ENCODE measurements at regions not wholly inside any gene's neighbourhood (a gene's known extent, or its start where the extent isn't known, plus 50 kb on each side); places are given as distances from the start of the nearest gene placed in this dataset.

DNA sequence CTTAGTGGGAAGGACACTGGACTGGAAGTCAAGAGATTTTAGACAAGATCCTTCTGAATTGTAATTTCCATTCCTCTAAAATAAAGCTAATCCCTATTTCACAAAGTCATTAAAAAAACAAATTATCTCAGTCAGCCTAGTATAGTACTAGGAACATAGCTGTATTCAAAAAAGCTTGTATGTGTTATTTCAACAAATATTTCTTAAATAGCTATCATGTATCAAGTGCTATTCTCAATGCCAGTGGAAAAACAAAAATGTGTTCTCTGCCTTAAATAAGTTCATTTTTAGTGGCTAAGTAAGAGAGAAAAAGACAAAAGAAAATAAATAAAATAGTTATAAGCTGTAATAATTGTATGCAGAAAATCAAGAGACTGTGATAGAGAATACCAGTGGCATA, 541.8 kb upstream of the CDH2 start:
- TF ChIP-seq, protein P1, sequence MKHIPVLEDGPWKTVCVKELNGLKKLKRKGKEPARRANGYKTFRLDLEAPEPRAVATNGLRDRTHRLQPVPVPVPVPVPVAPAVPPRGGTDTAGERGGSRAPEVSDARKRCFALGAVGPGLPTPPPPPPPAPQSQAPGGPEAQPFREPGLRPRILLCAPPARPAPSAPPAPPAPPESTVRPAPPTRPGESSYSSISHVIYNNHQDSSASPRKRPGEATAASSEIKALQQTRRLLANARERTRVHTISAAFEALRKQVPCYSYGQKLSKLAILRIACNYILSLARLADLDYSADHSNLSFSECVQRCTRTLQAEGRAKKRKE (CRISPR knock-in tag; IDR thresholded peaks at IDR 0.05; ENCODE audit: low read depth), result no peak
- TF ChIP-seq RNF2 (IDR thresholded peaks at IDR 0.05; ENCODE audit: borderline replicate concordance, low read depth) (no peak), RARB (CRISPR knock-in tag; IDR thresholded peaks at IDR 0.05) (no peak), HDAC2 (IDR thresholded peaks at IDR 0.05) (no peak), ZSCAN20 (CRISPR knock-in tag; IDR thresholded peaks at IDR 0.05) (no peak), SREBF2 (IDR thresholded peaks at IDR 0.05) (no peak), JUNB (IDR thresholded peaks at IDR 0.05) (no peak), HOXB5 (CRISPR knock-in tag; IDR thresholded peaks at IDR 0.05) (no peak), MAFK (IDR thresholded peaks at IDR 0.05; ENCODE audit: partially characterized antibody) (no peak), CHD4 (IDR thresholded peaks at IDR 0.05; ENCODE audit: borderline replicate concordance) (no peak), POLR2A (IDR thresholded peaks at IDR 0.05; ENCODE audit: low read length) (no peak), CBX2 (IDR thresholded peaks at IDR 0.05; ENCODE audit: borderline replicate concordance, low read depth) (no peak)
- TF ChIP-seq, protein P2, sequence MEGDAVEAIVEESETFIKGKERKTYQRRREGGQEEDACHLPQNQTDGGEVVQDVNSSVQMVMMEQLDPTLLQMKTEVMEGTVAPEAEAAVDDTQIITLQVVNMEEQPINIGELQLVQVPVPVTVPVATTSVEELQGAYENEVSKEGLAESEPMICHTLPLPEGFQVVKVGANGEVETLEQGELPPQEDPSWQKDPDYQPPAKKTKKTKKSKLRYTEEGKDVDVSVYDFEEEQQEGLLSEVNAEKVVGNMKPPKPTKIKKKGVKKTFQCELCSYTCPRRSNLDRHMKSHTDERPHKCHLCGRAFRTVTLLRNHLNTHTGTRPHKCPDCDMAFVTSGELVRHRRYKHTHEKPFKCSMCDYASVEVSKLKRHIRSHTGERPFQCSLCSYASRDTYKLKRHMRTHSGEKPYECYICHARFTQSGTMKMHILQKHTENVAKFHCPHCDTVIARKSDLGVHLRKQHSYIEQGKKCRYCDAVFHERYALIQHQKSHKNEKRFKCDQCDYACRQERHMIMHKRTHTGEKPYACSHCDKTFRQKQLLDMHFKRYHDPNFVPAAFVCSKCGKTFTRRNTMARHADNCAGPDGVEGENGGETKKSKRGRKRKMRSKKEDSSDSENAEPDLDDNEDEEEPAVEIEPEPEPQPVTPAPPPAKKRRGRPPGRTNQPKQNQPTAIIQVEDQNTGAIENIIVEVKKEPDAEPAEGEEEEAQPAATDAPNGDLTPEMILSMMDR (IDR thresholded peaks at IDR 0.05), result no peak
- H3K4me2 ChIP-seq, result no peak overlapping the region
- H3K27ac ChIP-seq, result no peak overlapping the region
- FAIRE-seq (no peak), DNase-seq (ENCODE audit: low read depth in 1 of 2, low spot score in 1 of 2) (no peak), ATAC-seq (no peak)
- ChIA-PET POLR2A (no interaction called here), CTCF (no interaction called here)
- H3K9me3 ChIP-seq, result no peaks in the 10 kb centered on the region
- no peak overlapping the region for H3K4me3 ChIP-seq
- no peaks in the 10 kb centered on the region for H3K4me1 ChIP-seq

DNA sequence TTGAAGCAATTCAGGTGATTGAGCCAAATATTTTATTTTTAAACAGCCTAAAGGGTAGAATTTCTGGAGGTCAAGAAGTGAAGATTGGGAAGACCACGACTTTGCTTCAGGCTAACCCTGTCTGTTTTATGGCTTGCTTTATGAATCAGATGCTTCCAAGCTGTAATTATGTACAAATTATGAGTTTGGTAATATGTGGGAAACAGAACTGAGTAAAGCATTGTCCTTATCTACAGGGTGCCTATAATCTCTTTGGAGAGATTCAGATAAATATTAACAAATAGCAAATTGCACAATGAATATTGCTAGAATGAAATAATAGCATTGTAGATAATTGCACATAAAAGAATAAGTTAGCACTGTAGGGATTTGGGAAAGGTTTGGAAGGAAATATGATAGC, 539.4 kb upstream of the CDH2 start:
- ChIA-PET CTCF (no interaction called here), POLR2A (no interaction called here)
- 0% methylated on average over 1 of the region's 1 CpG for WGBS (ENCODE audit: missing lambda C conversion rate)
- H3K4me3 ChIP-seq, result no peak overlapping the region
- no peak overlapping the region for H3K4me2 ChIP-seq
- no peak for ATAC-seq
- no peak for DNase-seq (ENCODE audit: low read depth in 1 of 2, low spot score in 1 of 2)
- TF ChIP-seq POLR2A (IDR thresholded peaks at IDR 0.05; ENCODE audit: low read length) (no peak), MYC (IDR thresholded peaks at IDR 0.05; ENCODE audit: borderline replicate concordance, low read length) (no peak), JUNB (IDR thresholded peaks at IDR 0.05) (no peak), FOSL2 (IDR thresholded peaks at IDR 0.05) (no peak), FOSL2 (CRISPR knock-in tag; IDR thresholded peaks at IDR 0.05) (no peak), ZNF302 (CRISPR knock-in tag; IDR thresholded peaks at IDR 0.05) (no peak), SMC3 (IDR thresholded peaks at IDR 0.05) (no peak), TFCP2L1 (CRISPR knock-in tag; IDR thresholded peaks at IDR 0.05) (no peak), JUN (IDR thresholded peaks at IDR 0.05) (no peak), CHD2 (IDR thresholded peaks at IDR 0.05; ENCODE audit: low read length, partially characterized antibody) (no peak), EHMT2 (IDR thresholded peaks at IDR 0.05; ENCODE audit: low read depth) (no peak), HOXA7 (CRISPR knock-in tag; IDR thresholded peaks at IDR 0.05) (no peak), KDM1A (IDR thresholded peaks at IDR 0.05; ENCODE audit: low read depth) (no peak), HOXB13 (CRISPR knock-in tag; IDR thresholded peaks at IDR 0.05; ENCODE audit: low read depth) (no peak)
- TF ChIP-seq, protein P3, sequence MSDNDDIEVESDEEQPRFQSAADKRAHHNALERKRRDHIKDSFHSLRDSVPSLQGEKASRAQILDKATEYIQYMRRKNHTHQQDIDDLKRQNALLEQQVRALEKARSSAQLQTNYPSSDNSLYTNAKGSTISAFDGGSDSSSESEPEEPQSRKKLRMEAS (IDR thresholded peaks at IDR 0.05), result no peak
- TF ChIP-seq, protein P4, sequence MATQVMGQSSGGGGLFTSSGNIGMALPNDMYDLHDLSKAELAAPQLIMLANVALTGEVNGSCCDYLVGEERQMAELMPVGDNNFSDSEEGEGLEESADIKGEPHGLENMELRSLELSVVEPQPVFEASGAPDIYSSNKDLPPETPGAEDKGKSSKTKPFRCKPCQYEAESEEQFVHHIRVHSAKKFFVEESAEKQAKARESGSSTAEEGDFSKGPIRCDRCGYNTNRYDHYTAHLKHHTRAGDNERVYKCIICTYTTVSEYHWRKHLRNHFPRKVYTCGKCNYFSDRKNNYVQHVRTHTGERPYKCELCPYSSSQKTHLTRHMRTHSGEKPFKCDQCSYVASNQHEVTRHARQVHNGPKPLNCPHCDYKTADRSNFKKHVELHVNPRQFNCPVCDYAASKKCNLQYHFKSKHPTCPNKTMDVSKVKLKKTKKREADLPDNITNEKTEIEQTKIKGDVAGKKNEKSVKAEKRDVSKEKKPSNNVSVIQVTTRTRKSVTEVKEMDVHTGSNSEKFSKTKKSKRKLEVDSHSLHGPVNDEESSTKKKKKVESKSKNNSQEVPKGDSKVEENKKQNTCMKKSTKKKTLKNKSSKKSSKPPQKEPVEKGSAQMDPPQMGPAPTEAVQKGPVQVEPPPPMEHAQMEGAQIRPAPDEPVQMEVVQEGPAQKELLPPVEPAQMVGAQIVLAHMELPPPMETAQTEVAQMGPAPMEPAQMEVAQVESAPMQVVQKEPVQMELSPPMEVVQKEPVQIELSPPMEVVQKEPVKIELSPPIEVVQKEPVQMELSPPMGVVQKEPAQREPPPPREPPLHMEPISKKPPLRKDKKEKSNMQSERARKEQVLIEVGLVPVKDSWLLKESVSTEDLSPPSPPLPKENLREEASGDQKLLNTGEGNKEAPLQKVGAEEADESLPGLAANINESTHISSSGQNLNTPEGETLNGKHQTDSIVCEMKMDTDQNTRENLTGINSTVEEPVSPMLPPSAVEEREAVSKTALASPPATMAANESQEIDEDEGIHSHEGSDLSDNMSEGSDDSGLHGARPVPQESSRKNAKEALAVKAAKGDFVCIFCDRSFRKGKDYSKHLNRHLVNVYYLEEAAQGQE (IDR thresholded peaks at IDR 0.05), result no peak
- no peak overlapping the region for H3K27ac ChIP-seq
- H3K9me3 ChIP-seq, result no peaks in the 10 kb centered on the region
- no peak for FAIRE-seq
- no peaks in the 10 kb centered on the region for H3K4me1 ChIP-seq
